Activated CD4-positive, CD25-positive, alpha-beta regulatory T cell (primary cell): ENCODE measurements at regions not wholly inside any gene's neighbourhood (a gene's known extent, or its start where the extent isn't known, plus 50 kb on each side); places are given as distances from the start of the nearest gene placed in this dataset.
A peak's percentile ranks its signal among the peaks of the same experiment; 100 is the strongest.

ENCODE experiments used
- DNase-seq, 4 experiments: peaks; one replicate each; lab custom pipeline; 2025; lab: John Stamatoyannopoulos, UW

GRCh38 chr10:4022473-4022872 lies 237.5 kb upstream of the KLF6 start:
- no peak for DNase-seq

GRCh38 chr10:4020631-4021030 lies 235.6 kb upstream of the KLF6 start:
- no peak for DNase-seq

- no peak for DNase-seq
Measured at GRCh38 chr10:4018054-4018511, 233.1 kb upstream of the KLF6 start.

GRCh38 chr10:4017336-4017735 lies 232.3 kb upstream of the KLF6 start:
- no peak for DNase-seq

GRCh38 chr10:4016214-4016740 lies 231.3 kb upstream of the KLF6 start:
- no peak for DNase-seq

GRCh38 chr10:4013651-4014121 lies 228.7 kb upstream of the KLF6 start:
- peak in 1 of 4 experiments; percentile 15 for DNase-seq

GRCh38 chr10:4012848-4013247 lies 227.8 kb upstream of the KLF6 start:
- no peak for DNase-seq

- no peak for DNase-seq
Measured at GRCh38 chr10:4011136-4011812, 226.3 kb upstream of the KLF6 start.

- DNase-seq = no peak
Measured at GRCh38 chr10:4008676-4009382, 223.8 kb upstream of the KLF6 start.

- DNase-seq = no peak
Measured at GRCh38 chr10:4007771-4008170, 222.8 kb upstream of the KLF6 start.

- no peak for DNase-seq
Measured at GRCh38 chr10:4006858-4007257, 221.8 kb upstream of the KLF6 start.

- no peak for DNase-seq
Measured at GRCh38 chr10:4006051-4006450, 221.0 kb upstream of the KLF6 start.

GRCh38 chr10:4004990-4005389 lies 220.0 kb upstream of the KLF6 start:
- no peak for DNase-seq

GRCh38 chr10:4004144-4004543 lies 219.1 kb upstream of the KLF6 start:
- DNase-seq = no peak

- DNase-seq = no peak
Measured at GRCh38 chr10:4003348-4003973, 218.5 kb upstream of the KLF6 start.

GRCh38 chr10:4001811-4002210 lies 216.8 kb upstream of the KLF6 start:
- no peak for DNase-seq

- no peak for DNase-seq
Measured at GRCh38 chr10:3999642-4000041, 214.6 kb upstream of the KLF6 start.

GRCh38 chr10:3996697-3997096 lies 211.7 kb upstream of the KLF6 start:
- no peak for DNase-seq

GRCh38 chr10:3995302-3996210 lies 210.5 kb upstream of the KLF6 start:
- DNase-seq = no peak

- DNase-seq = no peak
Measured at GRCh38 chr10:3992382-3993178, 207.6 kb upstream of the KLF6 start.

GRCh38 chr10:3990307-3990706 lies 205.3 kb upstream of the KLF6 start:
- DNase-seq = no peak
